Thyroid gland (tissue), 4 donors: ENCODE measurements at regions not wholly inside any gene's neighbourhood (a gene's known extent, or its start where the extent isn't known, plus 50 kb on each side); places are given as distances from the start of the nearest gene placed in this dataset.

Experiments used
- CTCF ChIP-seq, 6 experiments: fragments of 200-600 bp in 3 of 6; fragments of 450-650 bp in 3 of 6; sonication (generic) in 3 of 6; IDR thresholded peaks; one replicate each; pipeline ENCODE4 v1.5.1; 2016 to 2019; ENCODE audit warnings: antibody characterized with exemption in 6 of 6, mild to moderate bottlenecking in 2 of 6, inconsistent platforms in 1 of 6, moderate library complexity in 1 of 6
- POLR2A ChIP-seq, 2 donors: fragments of 450-650 bp; IDR thresholded peaks; one replicate each; pipeline ENCODE4 v1.6.1; 2017; ENCODE audit warnings: antibody characterized with exemption in 2 of 2, mild to moderate bottlenecking in 2 of 2, moderate library complexity in 1 of 2

GRCh38 chr18:68436485-68436884 is 278.4 kb downstream of the TMX3 start:
- TF ChIP-seq CTCF (IDR thresholded peaks at IDR 0.05) (no peak), POLR2A (IDR thresholded peaks at IDR 0.05) (no peak)
